ENCODE measurements at regions not wholly inside any gene's neighbourhood (a gene's known extent, or its start where the extent isn't known, plus 50 kb on each side); places are given as distances from the start of the nearest gene placed in this dataset.
"Not testable (repeated sequence)": the region's sequence is repeated elsewhere in the genome, so short reads cannot be mapped to it uniquely, and the experiment has no call there.

DNA sequence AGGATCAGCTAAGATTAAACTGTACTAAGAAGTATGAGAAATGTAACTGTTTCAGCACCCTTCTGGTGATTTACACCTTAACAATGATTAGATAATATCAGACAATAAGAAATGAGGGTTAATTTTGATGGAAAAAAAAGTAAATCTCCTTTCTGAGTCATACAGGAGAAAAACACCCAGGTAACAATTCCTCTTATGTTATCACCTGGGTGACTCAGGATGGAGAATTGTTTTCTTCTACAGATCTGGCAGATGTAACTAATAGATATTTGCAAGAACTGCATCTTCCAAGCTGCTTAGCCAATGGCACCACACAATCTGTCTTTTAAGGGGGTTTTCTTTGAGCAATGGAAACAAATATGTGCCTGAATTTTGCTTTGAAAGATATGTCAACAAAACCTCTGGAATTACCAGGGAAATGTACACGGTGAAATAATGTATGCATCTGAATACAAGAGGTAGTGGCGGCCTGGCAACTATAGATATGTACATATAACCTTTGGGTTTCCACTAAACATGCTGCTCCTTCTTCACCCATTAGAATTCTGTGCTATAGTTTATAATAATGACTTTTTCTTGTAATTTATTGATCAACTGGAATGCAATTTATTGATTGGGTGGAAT is 407.9 kb downstream of the CPS1 start:
- H3K9me3 Mint-ChIP-seq: no peaks in the 10 kb centered on the region
- no peak for ATAC-seq

DNA sequence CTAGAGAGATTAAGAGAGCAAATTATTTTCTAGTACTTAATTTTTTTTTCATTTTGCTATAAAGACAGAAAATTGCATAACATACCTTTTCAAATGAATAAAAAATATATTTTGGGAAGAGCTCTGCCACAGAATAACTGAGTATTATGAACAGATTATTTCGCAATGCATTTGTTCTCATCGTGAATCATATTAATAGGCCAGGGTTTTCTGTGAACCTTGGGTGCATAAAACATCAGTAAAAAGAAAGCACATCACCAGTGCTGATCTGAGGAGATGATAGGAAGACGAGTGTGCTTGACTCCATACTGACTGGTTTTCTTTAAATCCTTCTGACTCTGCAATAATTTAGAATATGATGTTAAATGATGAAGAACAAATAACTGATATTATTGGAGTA is 409.1 kb downstream of the CPS1 start:
- H3K4me3 Mint-ChIP-seq: no peak overlapping the region
- H3K9me3 Mint-ChIP-seq: no peaks in the 10 kb centered on the region
- no peaks in the 10 kb centered on the region for H3K36me3 Mint-ChIP-seq
- no peak for ATAC-seq
- H3K4me1 Mint-ChIP-seq: no peaks in the 10 kb centered on the region
- no peak overlapping the region for H3K27ac Mint-ChIP-seq
- H3K27me3 Mint-ChIP-seq: no peaks in the 10 kb centered on the region

More for the DNA sequence above, 407.9 kb downstream of the CPS1 start:
- Mint-ChIP-seq H3K36me3 (no peaks in the 10 kb centered on the region), H3K4me1 (no peaks in the 10 kb centered on the region), H3K4me3 (no peak overlapping the region), H3K27ac (no peak overlapping the region), H3K27me3 (no peaks in the 10 kb centered on the region)

DNA sequence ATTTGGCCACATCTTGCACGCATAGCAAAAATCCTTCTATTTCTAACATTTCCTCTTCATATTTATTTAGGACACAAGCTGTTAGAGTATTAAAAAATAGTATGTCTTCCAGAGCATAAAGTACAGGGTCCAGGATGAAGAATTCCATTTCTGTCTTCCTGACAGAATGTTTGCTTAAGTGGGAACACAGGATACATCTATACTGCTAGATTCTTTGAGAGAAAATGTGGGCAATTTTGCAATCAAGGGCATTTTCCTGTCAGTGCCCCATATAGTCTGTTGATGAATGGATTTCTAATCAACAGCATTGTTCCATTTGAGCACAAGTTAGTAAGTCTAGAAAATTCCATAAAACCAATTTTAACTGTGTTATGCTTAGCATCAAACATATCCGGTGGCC is 409.9 kb downstream of the CPS1 start:
- H3K36me3 Mint-ChIP-seq: no peaks in the 10 kb centered on the region
- no peak overlapping the region for H3K4me3 Mint-ChIP-seq
- H3K27ac Mint-ChIP-seq: no peak overlapping the region
- no peaks in the 10 kb centered on the region for H3K27me3 Mint-ChIP-seq
- no peaks in the 10 kb centered on the region for H3K4me1 Mint-ChIP-seq
- no peak for ATAC-seq
- no peaks in the 10 kb centered on the region for H3K9me3 Mint-ChIP-seq

DNA sequence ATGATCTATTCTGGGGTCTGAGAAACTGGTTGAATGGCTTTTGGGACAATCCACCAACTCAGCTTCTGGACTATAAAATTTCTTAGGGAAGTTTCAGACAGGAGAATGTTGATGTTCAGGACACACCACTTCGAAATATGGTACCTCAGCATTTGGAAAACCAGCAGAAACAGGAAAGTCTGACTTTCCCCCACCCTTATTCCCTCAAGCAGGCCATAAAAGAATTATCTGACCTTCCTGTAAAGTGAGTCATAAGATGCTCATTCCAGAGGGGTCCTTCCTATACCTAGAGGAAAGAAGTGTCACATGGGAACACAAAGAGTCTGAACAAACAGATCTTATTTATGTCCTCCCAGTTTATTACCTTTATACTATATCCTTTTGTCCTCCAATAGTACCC is 415.0 kb downstream of the CPS1 start:
- Mint-ChIP-seq H3K27me3 (no peaks in the 10 kb centered on the region), H3K9me3 (no peaks in the 10 kb centered on the region), H3K27ac (no peak overlapping the region), H3K36me3 (no peaks in the 10 kb centered on the region), H3K4me1 (no peaks in the 10 kb centered on the region), H3K4me3 (no peak overlapping the region)
- no peak for ATAC-seq

DNA sequence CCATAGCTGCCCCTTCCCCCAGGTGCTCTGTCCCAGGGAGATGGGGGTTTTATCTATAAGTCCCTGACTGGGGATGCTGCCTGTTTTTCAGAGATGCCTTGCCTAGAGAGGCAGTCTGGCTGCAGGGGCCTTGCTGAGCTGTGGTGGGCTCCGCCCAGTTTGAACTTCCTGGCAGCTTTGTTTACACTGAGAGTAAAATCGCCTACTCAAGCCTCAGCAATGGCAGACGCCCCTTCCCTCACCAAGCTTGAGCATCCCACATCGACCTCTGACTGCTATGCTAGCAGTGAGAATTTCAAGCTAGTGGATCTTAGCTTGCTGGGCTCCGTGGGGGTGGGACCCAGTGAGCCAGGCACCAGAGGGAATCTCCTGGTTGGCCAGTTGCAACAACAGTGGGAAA is 430.4 kb downstream of the CPS1 start:
- H3K4me1 Mint-ChIP-seq, ATAC-seq, H3K4me3 Mint-ChIP-seq, H3K9me3 Mint-ChIP-seq, H3K27me3 Mint-ChIP-seq, H3K36me3 Mint-ChIP-seq, H3K27ac Mint-ChIP-seq: not testable (repeated sequence)

DNA sequence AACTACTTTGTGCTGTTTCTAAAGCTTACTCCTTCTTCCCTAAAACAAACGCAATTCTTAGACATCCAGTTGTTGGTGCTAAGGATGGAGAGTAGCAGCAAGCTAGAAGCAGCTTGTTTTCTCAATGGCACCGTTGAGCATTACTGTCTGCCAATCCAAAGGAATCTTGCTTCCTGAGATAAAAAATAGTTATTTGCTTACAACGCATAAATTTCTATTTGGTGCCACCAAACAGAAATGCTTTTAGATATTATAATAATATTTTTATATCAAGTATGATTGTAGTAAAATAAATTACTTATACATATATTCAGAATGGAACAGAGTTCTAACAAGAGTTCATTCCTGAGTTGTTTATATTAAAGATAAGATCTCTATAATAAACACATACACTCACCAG is 434.7 kb downstream of the CPS1 start:
- no peaks in the 10 kb centered on the region for H3K4me1 Mint-ChIP-seq
- no peaks in the 10 kb centered on the region for H3K27me3 Mint-ChIP-seq
- peaks cover 13% of the 10 kb centered on the region for H3K9me3 Mint-ChIP-seq
- H3K4me3 Mint-ChIP-seq: no peak overlapping the region
- no peaks in the 10 kb centered on the region for H3K36me3 Mint-ChIP-seq
- ATAC-seq: no peak
- H3K27ac Mint-ChIP-seq: no peak overlapping the region

DNA sequence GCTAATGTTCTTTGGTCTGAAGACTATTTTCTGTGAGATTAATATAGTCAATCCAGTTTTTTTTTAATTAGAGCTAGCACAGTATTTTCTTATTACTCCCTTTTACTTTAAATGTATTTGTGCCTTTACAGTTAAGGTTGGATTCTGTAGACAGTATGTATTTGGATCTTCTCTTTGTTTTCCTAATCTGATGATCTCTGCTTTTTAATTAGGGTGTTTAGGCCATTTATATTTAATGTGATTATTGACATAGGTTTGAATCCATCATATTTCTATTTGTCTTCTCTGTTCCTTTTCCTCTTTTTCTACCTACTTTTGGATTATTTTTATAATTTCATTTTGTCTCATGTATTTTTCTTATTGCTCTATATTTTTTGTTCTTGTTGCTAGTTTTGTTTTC is 437.7 kb downstream of the CPS1 start:
- no peaks in the 10 kb centered on the region for H3K36me3 Mint-ChIP-seq
- H3K4me1 Mint-ChIP-seq: no peaks in the 10 kb centered on the region
- peaks cover 13% of the 10 kb centered on the region for H3K9me3 Mint-ChIP-seq
- no peaks in the 10 kb centered on the region for H3K27me3 Mint-ChIP-seq
- no peak overlapping the region for H3K4me3 Mint-ChIP-seq
- no peak overlapping the region for H3K27ac Mint-ChIP-seq
- no peak for ATAC-seq

DNA sequence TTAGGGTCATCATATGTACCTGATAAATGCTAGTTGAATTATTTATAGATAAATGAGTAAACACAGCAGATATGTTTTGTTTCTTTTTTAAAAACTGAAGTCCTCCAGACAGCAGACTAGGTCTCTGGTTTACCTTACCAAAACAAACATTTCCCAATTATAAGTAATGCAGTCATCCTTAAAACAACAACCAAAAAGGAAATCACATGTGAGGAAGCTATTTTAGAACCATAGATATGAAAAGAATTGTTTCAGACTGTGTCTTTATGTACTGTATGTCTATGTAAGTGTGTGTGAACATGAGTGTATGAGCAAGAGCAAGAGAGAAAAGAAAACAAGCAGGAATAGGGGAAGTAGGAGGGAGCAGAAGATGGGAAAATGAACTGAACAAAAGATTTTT is 441.0 kb downstream of the CPS1 start:
- H3K9me3 Mint-ChIP-seq: peaks cover 13% of the 10 kb centered on the region
- H3K27me3 Mint-ChIP-seq: no peaks in the 10 kb centered on the region
- no peaks in the 10 kb centered on the region for H3K36me3 Mint-ChIP-seq
- no peaks in the 10 kb centered on the region for H3K4me1 Mint-ChIP-seq
- no peak for ATAC-seq
- H3K27ac Mint-ChIP-seq: no peak overlapping the region
- H3K4me3 Mint-ChIP-seq: no peak overlapping the region

DNA sequence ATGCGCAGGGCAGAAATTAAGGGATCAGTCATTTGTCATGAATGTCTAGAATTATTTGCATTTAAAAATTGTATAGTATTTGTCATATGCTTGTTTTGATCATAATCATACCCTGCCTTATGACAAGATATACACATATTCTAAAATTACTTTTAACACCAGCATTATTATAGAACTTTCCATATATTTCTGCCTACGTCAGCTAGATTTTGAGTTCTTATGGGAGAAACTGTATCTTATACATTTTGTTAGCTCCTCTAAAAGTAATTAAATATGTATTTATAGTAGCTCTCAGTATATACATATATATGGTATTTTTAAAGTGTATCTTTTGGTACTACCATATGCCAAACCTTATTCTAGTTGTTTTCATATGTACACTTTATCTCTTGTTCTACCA is 441.9 kb downstream of the CPS1 start:
- ATAC-seq: no peak
- H3K36me3 Mint-ChIP-seq: no peaks in the 10 kb centered on the region
- no peak overlapping the region for H3K27ac Mint-ChIP-seq
- no peak overlapping the region for H3K4me3 Mint-ChIP-seq
- H3K9me3 Mint-ChIP-seq: peaks cover 13% of the 10 kb centered on the region
- H3K4me1 Mint-ChIP-seq: no peaks in the 10 kb centered on the region
- H3K27me3 Mint-ChIP-seq: no peaks in the 10 kb centered on the region

DNA sequence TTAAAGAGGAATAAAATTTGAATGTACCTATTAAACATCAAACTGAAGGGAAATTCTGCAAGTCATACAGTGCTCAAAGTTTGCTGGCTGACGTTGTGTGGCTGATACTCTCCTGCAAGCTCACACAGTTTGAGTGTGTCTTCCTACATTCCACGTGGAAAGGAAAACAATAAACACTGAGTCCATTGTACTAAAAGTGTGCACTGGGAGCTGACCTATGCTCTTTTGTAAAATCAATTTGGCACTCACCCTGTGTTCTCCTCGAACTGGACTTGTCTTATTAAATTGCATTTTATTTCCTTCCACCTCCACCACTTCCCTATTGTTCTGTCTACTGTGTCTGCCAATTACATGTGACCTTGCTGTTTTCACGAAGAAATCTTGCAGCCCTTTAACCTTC is 458.0 kb downstream of the CPS1 start:
- Mint-ChIP-seq H3K27ac (no peak overlapping the region), H3K27me3 (no peaks in the 10 kb centered on the region), H3K36me3 (no peaks in the 10 kb centered on the region), H3K9me3 (peaks cover 9% of the 10 kb centered on the region), H3K4me1 (no peaks in the 10 kb centered on the region), H3K4me3 (no peak overlapping the region)
- no peak for ATAC-seq

DNA sequence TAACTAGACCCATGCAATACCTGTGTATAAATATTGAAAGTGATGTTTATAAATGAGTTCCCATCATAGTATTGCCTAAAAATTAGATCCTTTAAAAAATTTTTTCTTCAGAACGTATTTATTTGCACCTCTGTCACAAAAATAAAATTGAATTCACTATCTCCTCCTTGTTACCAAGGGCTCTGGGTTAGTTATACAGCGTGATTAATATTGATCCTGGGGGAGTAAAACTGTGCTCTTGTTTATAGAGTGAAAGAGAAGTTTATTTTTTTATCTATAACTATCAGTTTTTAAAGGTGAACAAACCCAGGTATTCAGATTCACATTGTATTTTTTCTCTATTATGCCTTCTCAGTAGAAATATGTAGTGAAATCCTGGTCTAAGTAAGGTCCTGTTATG is 458.5 kb downstream of the CPS1 start:
- no peaks in the 10 kb centered on the region for H3K27me3 Mint-ChIP-seq
- H3K36me3 Mint-ChIP-seq: no peaks in the 10 kb centered on the region
- no peak overlapping the region for H3K4me3 Mint-ChIP-seq
- no peaks in the 10 kb centered on the region for H3K4me1 Mint-ChIP-seq
- no peak for ATAC-seq
- H3K9me3 Mint-ChIP-seq: peaks cover 9% of the 10 kb centered on the region
- H3K27ac Mint-ChIP-seq: no peak overlapping the region

DNA sequence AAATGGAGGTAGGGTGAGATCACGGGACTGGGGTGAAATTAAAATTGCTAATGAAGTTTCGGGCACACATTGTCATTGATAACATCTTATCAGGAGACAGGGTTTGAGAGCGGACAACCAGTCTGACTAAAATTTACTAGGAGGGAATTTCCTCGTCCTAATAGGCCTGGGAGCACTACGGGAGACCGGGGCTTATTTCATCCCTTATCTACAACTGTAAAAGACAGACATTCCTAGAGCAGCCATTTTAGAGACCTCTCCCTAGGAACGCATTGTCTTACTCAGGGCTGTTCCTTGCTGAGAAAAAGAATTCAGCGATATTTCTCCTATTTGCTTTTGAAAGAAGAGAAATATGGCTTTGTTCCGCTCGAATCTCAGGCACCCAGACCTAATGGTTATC is 468.7 kb downstream of the CPS1 start:
- H3K9me3 Mint-ChIP-seq: peaks cover 15% of the 10 kb centered on the region
- not testable (repeated sequence) for ATAC-seq, H3K27ac Mint-ChIP-seq, H3K4me3 Mint-ChIP-seq, H3K4me1 Mint-ChIP-seq, H3K36me3 Mint-ChIP-seq, H3K27me3 Mint-ChIP-seq

DNA sequence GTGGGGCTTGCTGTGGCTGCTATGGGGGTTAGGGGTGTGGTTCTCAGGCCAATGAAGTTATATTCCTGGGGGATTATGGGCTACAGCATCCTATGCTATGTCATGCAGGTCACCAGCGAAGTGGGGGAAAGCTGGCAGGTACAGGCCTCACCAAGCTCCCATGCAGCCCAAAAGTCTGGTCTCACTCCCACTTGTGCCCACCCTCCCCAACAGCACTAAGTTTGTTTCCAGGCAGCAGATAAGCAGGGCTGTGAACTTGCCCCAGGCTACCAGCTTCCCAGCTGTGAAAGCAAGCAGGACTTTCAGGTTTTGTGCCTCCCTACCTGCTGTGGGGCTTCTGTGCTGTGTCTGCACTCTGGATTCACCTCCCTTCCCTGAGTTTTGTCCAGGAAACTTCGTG is 469.7 kb downstream of the CPS1 start:
- Mint-ChIP-seq H3K36me3 (no peaks in the 10 kb centered on the region), H3K4me3 (no peak overlapping the region), H3K27me3 (no peaks in the 10 kb centered on the region), H3K9me3 (peaks cover 15% of the 10 kb centered on the region), H3K4me1 (no peaks in the 10 kb centered on the region), H3K27ac (no peak overlapping the region)
- ATAC-seq: no peak

DNA sequence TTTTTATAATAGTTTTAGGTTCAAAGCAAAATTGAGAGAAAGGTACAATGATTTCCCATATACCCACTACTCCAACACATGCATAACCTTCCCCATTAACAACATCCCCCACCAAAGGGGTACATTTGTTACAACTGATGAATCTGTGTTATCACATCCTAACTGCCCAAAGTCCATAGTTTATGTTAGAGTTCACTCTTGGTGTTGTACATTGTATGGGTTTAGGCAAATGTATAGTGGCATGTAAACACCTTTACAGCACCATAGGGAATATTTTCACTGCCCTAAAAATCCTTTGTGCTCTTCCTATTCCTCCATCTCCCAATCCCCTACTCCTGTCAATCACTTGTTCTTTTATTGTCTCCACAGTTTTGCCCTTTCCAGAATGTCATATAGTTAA is 471.6 kb downstream of the CPS1 start:
- H3K4me1 Mint-ChIP-seq: no peaks in the 10 kb centered on the region
- H3K9me3 Mint-ChIP-seq: peaks cover 10% of the 10 kb centered on the region
- no peak overlapping the region for H3K4me3 Mint-ChIP-seq
- H3K27ac Mint-ChIP-seq: no peak overlapping the region
- no peak for ATAC-seq
- H3K36me3 Mint-ChIP-seq: no peaks in the 10 kb centered on the region
- no peaks in the 10 kb centered on the region for H3K27me3 Mint-ChIP-seq

DNA sequence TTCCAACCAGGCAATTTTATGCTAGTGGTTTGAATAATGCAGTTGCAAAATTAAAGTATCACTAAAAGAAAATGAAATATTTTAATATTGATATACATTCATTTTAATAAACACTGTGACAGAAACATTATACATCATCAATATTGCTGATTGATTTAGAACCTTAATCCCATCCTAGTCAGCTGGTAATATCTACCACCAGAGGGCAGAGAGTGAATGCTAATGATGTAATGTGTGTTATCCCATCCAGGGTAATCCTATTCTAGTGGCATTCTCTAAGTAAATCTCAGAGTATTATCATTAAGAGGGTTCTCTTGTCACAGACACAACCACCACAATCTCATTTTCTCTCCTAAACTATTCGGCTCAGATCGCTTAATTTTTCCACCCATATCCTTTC is 477.4 kb downstream of the CPS1 start:
- H3K9me3 Mint-ChIP-seq: no peaks in the 10 kb centered on the region
- H3K36me3 Mint-ChIP-seq: no peaks in the 10 kb centered on the region
- peaks cover 5% of the 10 kb centered on the region for H3K4me1 Mint-ChIP-seq
- ATAC-seq: no peak
- no peak overlapping the region for H3K27ac Mint-ChIP-seq
- H3K4me3 Mint-ChIP-seq: no peak overlapping the region
- no peaks in the 10 kb centered on the region for H3K27me3 Mint-ChIP-seq

DNA sequence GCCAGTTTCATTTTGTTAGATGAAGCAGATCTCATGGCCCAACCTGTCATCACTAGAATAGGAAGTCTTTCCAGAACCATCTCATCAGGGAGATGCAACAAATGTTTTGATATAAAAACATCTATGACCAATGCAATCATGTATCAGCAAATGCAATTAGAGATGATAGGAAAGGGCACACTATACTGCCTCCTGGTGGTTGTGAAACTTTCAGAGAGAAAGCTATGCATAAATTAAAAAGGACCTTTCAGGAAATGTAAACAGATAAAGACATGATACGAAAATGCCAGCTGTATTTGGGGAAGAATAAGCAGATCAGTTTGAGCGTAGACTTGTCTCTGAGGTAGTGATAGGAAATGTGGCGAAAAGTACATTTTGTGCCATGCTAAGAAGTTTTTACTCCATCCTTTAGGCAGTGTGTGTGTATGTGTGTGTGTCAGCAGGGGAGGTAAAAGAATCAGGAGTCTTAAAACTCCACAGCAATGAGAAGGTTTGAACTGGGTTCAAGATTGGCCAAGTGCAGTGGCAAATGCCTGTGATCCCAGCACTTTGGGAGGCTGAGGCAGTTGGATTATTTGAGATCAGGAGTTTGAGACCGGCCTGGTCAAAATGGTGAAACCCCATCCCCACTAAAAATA is 479.3 kb downstream of the CPS1 start:
- Mint-ChIP-seq H3K9me3 (no peaks in the 10 kb centered on the region), H3K4me3 (no peak overlapping the region), H3K27ac (no peak overlapping the region), H3K4me1 (peaks cover 5% of the 10 kb centered on the region), H3K36me3 (no peaks in the 10 kb centered on the region), H3K27me3 (no peaks in the 10 kb centered on the region)
- no peak for ATAC-seq

DNA sequence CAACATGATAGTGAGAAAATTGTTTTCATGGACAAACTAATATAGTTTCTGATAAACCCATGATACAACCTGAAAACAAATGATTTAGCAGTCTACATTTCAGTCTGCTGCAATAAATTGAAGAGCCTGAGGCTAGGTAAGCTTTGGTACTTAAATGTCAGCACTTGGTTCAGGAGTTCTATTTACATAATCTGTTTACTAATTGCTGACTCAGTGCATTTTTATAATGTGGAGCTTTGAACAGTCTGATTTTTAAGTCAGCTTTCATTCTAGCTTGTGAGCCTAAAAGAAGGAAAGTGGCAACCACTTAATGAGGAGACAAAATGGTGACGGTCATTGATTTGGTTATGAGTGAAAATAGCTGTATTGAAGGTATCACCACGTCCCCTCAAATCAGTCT is 488.6 kb downstream of the CPS1 start:
- no peak overlapping the region for H3K27ac Mint-ChIP-seq
- H3K9me3 Mint-ChIP-seq: peaks cover 3% of the 10 kb centered on the region
- H3K4me1 Mint-ChIP-seq: no peaks in the 10 kb centered on the region
- H3K4me3 Mint-ChIP-seq: no peak overlapping the region
- no peaks in the 10 kb centered on the region for H3K36me3 Mint-ChIP-seq
- ATAC-seq: no peak
- H3K27me3 Mint-ChIP-seq: no peaks in the 10 kb centered on the region

All from stimulated activated memory B cell treated with anti-CD40 and anti-IgM and Interleukin-4, amounts not matched to agents 10 μg/mL and 1 μg/mL and 100 μg/mL, for 72 hours (primary cell).